ENCODE measurements at regions not wholly inside any gene's neighbourhood (a gene's known extent, or its start where the extent isn't known, plus 50 kb on each side); places are given as distances from the start of the nearest gene placed in this dataset.

GRCh38 chr13:111047326-111047725 lies 67.8 kb upstream of the ARHGEF7 start:
- Mint-ChIP-seq H3K27me3 (peaks cover 4 to 15% (median 12%) of the 10 kb centered on the region in 3 donors), H3K9me3 (no peaks in the 10 kb centered on the region), H3K36me3 (no peaks in the 10 kb centered on the region), H3K4me3 (no peak overlapping the region), H3K27ac (peak overlapping the region in 3 of 6 donors; percentile 21 to 66 (median 41)), H3K4me1 (peaks cover 10 to 16% (median 13%) of the 10 kb centered on the region in 3 donors)
- no peak for ATAC-seq (ENCODE audit: low read depth in 2 of 2)
- DNase-seq, result no peak

GRCh38 chr13:111046590-111047141 lies 68.4 kb upstream of the ARHGEF7 start:
- DNase-seq, result peak; percentile 7
- peak; percentile 63 to 77 for ATAC-seq (ENCODE audit: low read depth in 2 of 2)
- H3K27ac Mint-ChIP-seq, result peak overlapping the region in 3 of 6 donors; percentile 40 to 66 (median 52)

GRCh38 chr13:111045170-111045569 lies 69.9 kb upstream of the ARHGEF7 start:
- peaks cover 10 to 16% (median 13%) of the 10 kb centered on the region in 3 donors for H3K4me1 Mint-ChIP-seq
- DNase-seq (no peak), ATAC-seq (ENCODE audit: low read depth in 2 of 2) (no peak)
- H3K36me3 Mint-ChIP-seq, result no peaks in the 10 kb centered on the region
- H3K9me3 Mint-ChIP-seq, result no peaks in the 10 kb centered on the region
- peaks cover 4 to 21% (median 14%) of the 10 kb centered on the region in 3 donors for H3K27me3 Mint-ChIP-seq
- H3K27ac Mint-ChIP-seq, result no peak overlapping the region
- no peak overlapping the region for H3K4me3 Mint-ChIP-seq

More at GRCh38 chr13:111046590-111047141, 68.4 kb upstream of the ARHGEF7 start:
- Mint-ChIP-seq H3K9me3 (no peaks in the 10 kb centered on the region), H3K27me3 (peaks cover 4 to 22% (median 19%) of the 10 kb centered on the region in 3 donors), H3K4me3 (peak overlapping the region in 2 of 8 donors; percentile 23 to 61), H3K36me3 (no peaks in the 10 kb centered on the region), H3K4me1 (peaks cover 10 to 16% (median 13%) of the 10 kb centered on the region in 3 donors)

- ATAC-seq (ENCODE audit: low read depth in 2 of 2) (no peak), DNase-seq (no peak)
- Mint-ChIP-seq H3K4me3 (no peak overlapping the region), H3K9me3 (no peaks in the 10 kb centered on the region), H3K4me1 (peaks cover 8 to 16% (median 10%) of the 10 kb centered on the region in 3 donors), H3K27ac (peak overlapping the region in 2 of 6 donors; percentile 20 to 38), H3K27me3 (peaks cover 13 to 29% (median 16%) of the 10 kb centered on the region in 3 donors), H3K36me3 (no peaks in the 10 kb centered on the region)
Measured at GRCh38 chr13:111044087-111044830, 70.9 kb upstream of the ARHGEF7 start.

- no peaks in the 10 kb centered on the region for H3K36me3 Mint-ChIP-seq
- peaks cover 8 to 16% (median 10%) of the 10 kb centered on the region in 3 donors for H3K4me1 Mint-ChIP-seq
- H3K27ac Mint-ChIP-seq, result peak overlapping the region in 1 of 6 donors; percentile 38
- peaks cover 15 to 29% (median 20%) of the 10 kb centered on the region in 3 donors for H3K27me3 Mint-ChIP-seq
- DNase-seq (no peak), ATAC-seq (ENCODE audit: low read depth in 2 of 2) (peak in 1 of 2 donors; percentile 16)
- no peak overlapping the region for H3K4me3 Mint-ChIP-seq
- H3K9me3 Mint-ChIP-seq, result no peaks in the 10 kb centered on the region
Measured at GRCh38 chr13:111043575-111043982, 71.5 kb upstream of the ARHGEF7 start.

- ATAC-seq (ENCODE audit: low read depth in 2 of 2), result no peak
- no peak overlapping the region for H3K27ac Mint-ChIP-seq
- H3K36me3 Mint-ChIP-seq, result no peaks in the 10 kb centered on the region
- no peak overlapping the region for H3K4me3 Mint-ChIP-seq
- no peak for DNase-seq
- peaks cover 15 to 32% (median 24%) of the 10 kb centered on the region in 3 donors for H3K27me3 Mint-ChIP-seq
- no peaks in the 10 kb centered on the region for H3K9me3 Mint-ChIP-seq
- H3K4me1 Mint-ChIP-seq, result peaks cover 8 to 16% (median 10%) of the 10 kb centered on the region in 3 donors
Measured at GRCh38 chr13:111042661-111043226, 72.4 kb upstream of the ARHGEF7 start.

GRCh38 chr13:111040830-111041229 lies 74.3 kb upstream of the ARHGEF7 start:
- no peak overlapping the region for H3K4me3 Mint-ChIP-seq
- no peaks in the 10 kb centered on the region for H3K9me3 Mint-ChIP-seq
- no peak for DNase-seq
- peaks cover 0 to 6% (median 0%) of the 10 kb centered on the region in 3 donors for H3K4me1 Mint-ChIP-seq
- no peak overlapping the region for H3K27ac Mint-ChIP-seq
- ATAC-seq (ENCODE audit: low read depth in 2 of 2), result no peak
- H3K27me3 Mint-ChIP-seq, result peaks cover 15 to 44% (median 28%) of the 10 kb centered on the region in 3 donors
- no peaks in the 10 kb centered on the region for H3K36me3 Mint-ChIP-seq

- Mint-ChIP-seq H3K27me3 (peaks cover 15 to 44% (median 28%) of the 10 kb centered on the region in 3 donors), H3K4me1 (peaks cover 0 to 6% (median 0%) of the 10 kb centered on the region in 3 donors), H3K4me3 (no peak overlapping the region), H3K36me3 (no peaks in the 10 kb centered on the region), H3K27ac (no peak overlapping the region), H3K9me3 (no peaks in the 10 kb centered on the region)
- no peak for ATAC-seq (ENCODE audit: low read depth in 2 of 2)
- DNase-seq, result no peak
Measured at GRCh38 chr13:111039735-111040134, 75.4 kb upstream of the ARHGEF7 start.

GRCh38 chr13:111038887-111039286 lies 76.2 kb upstream of the ARHGEF7 start:
- peak overlapping the region in 1 of 6 donors; percentile 7 for H3K27ac Mint-ChIP-seq
- peaks cover 11 to 37% (median 28%) of the 10 kb centered on the region in 3 donors for H3K27me3 Mint-ChIP-seq
- no peak for DNase-seq
- no peak for ATAC-seq (ENCODE audit: low read depth in 2 of 2)
- H3K4me3 Mint-ChIP-seq, result no peak overlapping the region
- H3K4me1 Mint-ChIP-seq, result no peaks in the 10 kb centered on the region
- H3K9me3 Mint-ChIP-seq, result no peaks in the 10 kb centered on the region
- no peaks in the 10 kb centered on the region for H3K36me3 Mint-ChIP-seq

GRCh38 chr13:111037927-111038326 lies 77.2 kb upstream of the ARHGEF7 start:
- no peak for ATAC-seq (ENCODE audit: low read depth in 2 of 2)

GRCh38 chr13:111036665-111037064 lies 78.4 kb upstream of the ARHGEF7 start:
- Mint-ChIP-seq H3K27me3 (peaks cover 10 to 43% (median 29%) of the 10 kb centered on the region in 3 donors), H3K4me1 (no peaks in the 10 kb centered on the region), H3K36me3 (no peaks in the 10 kb centered on the region), H3K27ac (no peak overlapping the region), H3K9me3 (no peaks in the 10 kb centered on the region), H3K4me3 (no peak overlapping the region)
- ATAC-seq (ENCODE audit: low read depth in 2 of 2) (no peak), DNase-seq (no peak)

More at GRCh38 chr13:111037927-111038326, 77.2 kb upstream of the ARHGEF7 start:
- no peak overlapping the region for H3K27ac Mint-ChIP-seq
- H3K4me1 Mint-ChIP-seq, result no peaks in the 10 kb centered on the region
- peaks cover 10 to 42% (median 34%) of the 10 kb centered on the region in 3 donors for H3K27me3 Mint-ChIP-seq
- H3K36me3 Mint-ChIP-seq, result no peaks in the 10 kb centered on the region
- no peak overlapping the region for H3K4me3 Mint-ChIP-seq
- no peak for DNase-seq
- no peaks in the 10 kb centered on the region for H3K9me3 Mint-ChIP-seq

GRCh38 chr13:111035861-111036260 lies 79.2 kb upstream of the ARHGEF7 start:
- Mint-ChIP-seq H3K9me3 (no peaks in the 10 kb centered on the region), H3K36me3 (no peaks in the 10 kb centered on the region), H3K27ac (peak overlapping the region in 1 of 6 donors; percentile 39), H3K4me1 (no peaks in the 10 kb centered on the region), H3K27me3 (peaks cover 10 to 44% (median 27%) of the 10 kb centered on the region in 3 donors), H3K4me3 (no peak overlapping the region)
- no peak for DNase-seq
- no peak for ATAC-seq (ENCODE audit: low read depth in 2 of 2)

GRCh38 chr13:111034811-111035210 lies 80.3 kb upstream of the ARHGEF7 start:
- Mint-ChIP-seq H3K27me3 (peaks cover 12 to 41% (median 24%) of the 10 kb centered on the region in 3 donors), H3K36me3 (no peaks in the 10 kb centered on the region), H3K4me1 (no peaks in the 10 kb centered on the region), H3K4me3 (no peak overlapping the region), H3K9me3 (no peaks in the 10 kb centered on the region), H3K27ac (no peak overlapping the region)
- no peak for DNase-seq
- ATAC-seq (ENCODE audit: low read depth in 2 of 2), result no peak

Data from naive B cell (primary cell).